ENCODE measurements at regions not wholly inside any gene's neighbourhood (a gene's known extent, or its start where the extent isn't known, plus 50 kb on each side); places are given as distances from the start of the nearest gene placed in this dataset.
"Not testable (repeated sequence)": the region's sequence is repeated elsewhere in the genome, so short reads cannot be mapped to it uniquely, and the experiment has no call there.

GRCh38 chr6:74283532-74283931, 587.5 kb downstream of the CD109 start:
- no peak for DNase-seq (ENCODE audit: low spot score)

GRCh38 chr6:74282143-74282689, 586.2 kb downstream of the CD109 start:
- no peak for DNase-seq (ENCODE audit: low spot score)

GRCh38 chr6:74280130-74280692, 584.2 kb downstream of the CD109 start:
- DNase-seq (ENCODE audit: low spot score) = no peak

GRCh38 chr6:74277777-74278186, 581.8 kb downstream of the CD109 start:
- DNase-seq (ENCODE audit: low spot score) = no peak

- no peak for DNase-seq (ENCODE audit: low spot score)
Measured at GRCh38 chr6:74273541-74273940, 577.5 kb downstream of the CD109 start.

- no peak for DNase-seq (ENCODE audit: low spot score)
Measured at GRCh38 chr6:74269600-74269858, 573.5 kb downstream of the CD109 start.

- DNase-seq (ENCODE audit: low spot score) = no peak
Measured at GRCh38 chr6:74268815-74269599, 573.0 kb downstream of the CD109 start.

- no peak for DNase-seq (ENCODE audit: low spot score)
Measured at GRCh38 chr6:74259981-74260380, 564.0 kb downstream of the CD109 start.

GRCh38 chr6:74256781-74257180, 560.8 kb downstream of the CD109 start:
- DNase-seq (ENCODE audit: low spot score) = no peak

- DNase-seq (ENCODE audit: low spot score) = no peak
Measured at GRCh38 chr6:74256381-74256780, 560.4 kb downstream of the CD109 start.

GRCh38 chr6:74255007-74255406, 559.0 kb downstream of the CD109 start:
- DNase-seq (ENCODE audit: low spot score) = not testable (repeated sequence)

- not testable (repeated sequence) for DNase-seq (ENCODE audit: low spot score)
Measured at GRCh38 chr6:74254147-74254546, 558.1 kb downstream of the CD109 start.

- no peak for DNase-seq (ENCODE audit: low spot score)
Measured at GRCh38 chr6:74253261-74253660, 557.3 kb downstream of the CD109 start.

GRCh38 chr6:74250161-74250818, 554.3 kb downstream of the CD109 start:
- no peak for DNase-seq (ENCODE audit: low spot score)

- DNase-seq (ENCODE audit: low spot score) = no peak
Measured at GRCh38 chr6:74249658-74250057, 553.7 kb downstream of the CD109 start.

GRCh38 chr6:74248966-74249365, 553.0 kb downstream of the CD109 start:
- DNase-seq (ENCODE audit: low spot score) = no peak

- no peak for DNase-seq (ENCODE audit: low spot score)
Measured at GRCh38 chr6:74222768-74223333, 526.8 kb downstream of the CD109 start.

GRCh38 chr6:74213995-74214394, 518.0 kb downstream of the CD109 start:
- DNase-seq (ENCODE audit: low spot score) = no peak

- DNase-seq (ENCODE audit: low spot score) = no peak
Measured at GRCh38 chr6:74208239-74208638, 512.2 kb downstream of the CD109 start.

GRCh38 chr6:74199215-74199915, 503.4 kb downstream of the CD109 start:
- no peak for DNase-seq (ENCODE audit: low spot score)

- DNase-seq (ENCODE audit: low spot score) = no peak
Measured at GRCh38 chr6:74197310-74197709, 501.3 kb downstream of the CD109 start.

- no peak for DNase-seq (ENCODE audit: low spot score)
Measured at GRCh38 chr6:74187811-74188210, 491.8 kb downstream of the CD109 start.

Data from pons (tissue), 1 donor.